Loucy (cell line): ENCODE measurements at regions not wholly inside any gene's neighbourhood (a gene's known extent, or its start where the extent isn't known, plus 50 kb on each side); places are given as distances from the start of the nearest gene placed in this dataset.

ENCODE experiments used
- H2AFZ ChIP-seq: fragments of 200-600 bp; sonication (generic); 2 replicates; pipeline ENCODE4 v1.6.0; 2016; ENCODE audit warnings: antibody characterized with exemption, mild to moderate bottlenecking, low read length, moderate library complexity
- H3F3A ChIP-seq: fragments of 200-600 bp; 2 replicates; pipeline ENCODE4 v1.6.0; 2016; ENCODE audit warnings: antibody characterized with exemption, low read depth, mild to moderate bottlenecking
- H3K27me3 ChIP-seq: fragments of 200-600 bp; sonication (generic); 2 replicates; pipeline ENCODE4 v1.6.1; 2014; ENCODE audit warnings: low read length, mild to moderate bottlenecking; ENCODE audit not compliant: insufficient read depth, poor library complexity, severe bottlenecking
- H3K36me3 ChIP-seq: fragments of 200-600 bp; sonication (generic); 2 replicates; pipeline ENCODE4 v1.6.1; 2016; ENCODE audit warnings: low read length; ENCODE audit not compliant: insufficient read depth
- H3K4me1 ChIP-seq: fragments of 200-600 bp; sonication (generic); 2 replicates; pipeline ENCODE4 v1.5.1; 2014; ENCODE audit warnings: low read length, mild to moderate bottlenecking; ENCODE audit not compliant: insufficient read depth, poor library complexity, severe bottlenecking
- H3K4me2 ChIP-seq: fragments of 200-600 bp; sonication (generic); 2 replicates; pipeline ENCODE4 v1.6.0; 2014; ENCODE audit warnings: antibody characterized with exemption, low read length, low read depth, mild to moderate bottlenecking; ENCODE audit not compliant: poor library complexity, severe bottlenecking
- H3K4me3 ChIP-seq: fragments of 200-600 bp; sonication (generic); 2 replicates; pipeline ENCODE4 v1.5.1; 2014; ENCODE audit warnings: low read length, mild to moderate bottlenecking, mixed read lengths; ENCODE audit not compliant: poor library complexity, severe bottlenecking
- H3K79me2 ChIP-seq: fragments of 200-600 bp; sonication (generic); 2 replicates; pipeline ENCODE4 v1.6.1; 2014; ENCODE audit warnings: low read length; ENCODE audit not compliant: insufficient read depth
- H3K9ac ChIP-seq: fragments of 200-600 bp; sonication (generic); 2 replicates; pipeline ENCODE4 v1.6.0; 2014; ENCODE audit warnings: mild to moderate bottlenecking, low read depth, low read length, moderate library complexity; ENCODE audit not compliant: poor library complexity, severe bottlenecking
- H3K9me2 ChIP-seq: fragments of 200-600 bp; sonication (generic); replicated peaks from 2 replicates; pipeline ENCODE4 v1.6.1; 2016; ENCODE audit warnings: low read depth, low read length, mixed read lengths
- H3K9me3 ChIP-seq: fragments of 200-600 bp; sonication (generic); 2 replicates; pipeline ENCODE4 v1.6.1; 2014; ENCODE audit warnings: mild to moderate bottlenecking, antibody characterized with exemption, low read length, low read depth; ENCODE audit not compliant: insufficient read depth
- H4K20me1 ChIP-seq: fragments of 200-600 bp; sonication (generic); 2 replicates; pipeline ENCODE4 v1.6.0; 2014; ENCODE audit warnings: antibody characterized with exemption, low read length, mild to moderate bottlenecking; ENCODE audit not compliant: insufficient read depth, poor library complexity, severe bottlenecking
- CTCF ChIP-seq: fragments of 200-600 bp; sonication (generic); conservative IDR thresholded peaks from 2 replicates; pipeline ENCODE4 v1.5.1; 2014; ENCODE audit warnings: mild to moderate bottlenecking, antibody characterized with exemption, low read length
- EZH2phosphoT487 ChIP-seq: fragments of 200-600 bp; IDR thresholded peaks from 2 replicates; pipeline ENCODE4 v1.6.1; 2018; ENCODE audit warnings: antibody characterized with exemption, mild to moderate bottlenecking, moderate library complexity, borderline replicate concordance

- no peak for TF ChIP-seq EZH2phosphoT487
- TF ChIP-seq CTCF, result no peak
- Histone ChIP-seq H3K9ac (no peak overlapping the region), H4K20me1 (no peaks in the 10 kb centered on the region), H3K36me3 (no peaks in the 10 kb centered on the region), H3K9me2 (no peaks in the 10 kb centered on the region), H2AFZ (no peak overlapping the region), H3K79me2 (no peaks in the 10 kb centered on the region), H3K9me3 (peaks cover 12% of the 10 kb centered on the region; the same call in 1 of the 2 replicates), H3K4me3 (no peak overlapping the region), H3F3A (no peaks in the 10 kb centered on the region), H3K4me2 (no peak overlapping the region), H3K27me3 (no peaks in the 10 kb centered on the region), H3K4me1 (peaks cover 5% of the 10 kb centered on the region)
These were observed 146.8 kb downstream of the BTBD3 start for GRCh38 chr20:12064540-12064939.

- no peak overlapping the region for H3K4me2 ChIP-seq
These were observed 150.0 kb downstream of the BTBD3 start for GRCh38 chr20:12067686-12068085.

GRCh38 chr20:12068121-12068520, 150.4 kb downstream of the BTBD3 start:
- H3K27me3 ChIP-seq, result no peaks in the 10 kb centered on the region
- H3F3A ChIP-seq, result no peaks in the 10 kb centered on the region
- H3K9me3 ChIP-seq, result peaks cover 12% of the 10 kb centered on the region; the same call in 1 of the 2 replicates
- 0 out of 2 replicates have a peak overlapping the region, but pooled peaks have one; percentile 10 for H2AFZ ChIP-seq
- H3K4me3 ChIP-seq, result no peak overlapping the region
- peaks cover 5% of the 10 kb centered on the region for H3K4me1 ChIP-seq
- no peaks in the 10 kb centered on the region for H3K9me2 ChIP-seq
- TF ChIP-seq EZH2phosphoT487 (no peak), CTCF (no peak)
- no peak overlapping the region for H3K9ac ChIP-seq
- H3K79me2 ChIP-seq, result no peaks in the 10 kb centered on the region
- no peaks in the 10 kb centered on the region for H4K20me1 ChIP-seq
- no peaks in the 10 kb centered on the region for H3K36me3 ChIP-seq
- H3K4me2 ChIP-seq, result no peak overlapping the region

More at GRCh38 chr20:12067686-12068085, 150.0 kb downstream of the BTBD3 start:
- H3K9ac ChIP-seq, result no peak overlapping the region
- no peaks in the 10 kb centered on the region for H4K20me1 ChIP-seq
- peaks cover 12% of the 10 kb centered on the region; the same call in 1 of the 2 replicates for H3K9me3 ChIP-seq
- H3F3A ChIP-seq, result no peaks in the 10 kb centered on the region
- H3K27me3 ChIP-seq, result no peaks in the 10 kb centered on the region
- H2AFZ ChIP-seq, result no peak overlapping the region
- no peaks in the 10 kb centered on the region for H3K79me2 ChIP-seq
- TF ChIP-seq CTCF, result no peak
- no peak for TF ChIP-seq EZH2phosphoT487
- peaks cover 5% of the 10 kb centered on the region for H3K4me1 ChIP-seq
- no peaks in the 10 kb centered on the region for H3K9me2 ChIP-seq
- no peaks in the 10 kb centered on the region for H3K36me3 ChIP-seq
- H3K4me3 ChIP-seq, result no peak overlapping the region
